ENCODE measurements at regions not wholly inside any gene's neighbourhood (a gene's known extent, or its start where the extent isn't known, plus 50 kb on each side); places are given as distances from the start of the nearest gene placed in this dataset.

GRCh38 chr4:129167640-129168260 is 71.8 kb downstream of the C4orf33 start:
- DNase-seq (ENCODE audit: low read depth in 2 of 2) = no peak

GRCh38 chr4:129172181-129172580 is 76.2 kb downstream of the C4orf33 start:
- DNase-seq (ENCODE audit: low read depth in 2 of 2) = no peak

GRCh38 chr4:129176864-129177263 is 80.9 kb downstream of the C4orf33 start:
- DNase-seq (ENCODE audit: low read depth in 2 of 2) = no peak

- DNase-seq (ENCODE audit: low read depth in 2 of 2) = no peak
These were observed 83.3 kb downstream of the C4orf33 start for GRCh38 chr4:129179276-129179675.

- DNase-seq (ENCODE audit: low read depth in 2 of 2) = no peak
These were observed 93.7 kb downstream of the C4orf33 start for GRCh38 chr4:129189630-129190029.

- no peak for DNase-seq (ENCODE audit: low read depth in 2 of 2)
These were observed 97.6 kb downstream of the C4orf33 start for GRCh38 chr4:129193357-129194100.

- DNase-seq (ENCODE audit: low read depth in 2 of 2) = no peak
These were observed 112.5 kb downstream of the C4orf33 start for GRCh38 chr4:129208481-129208880.

- no peak for DNase-seq (ENCODE audit: low read depth in 2 of 2)
These were observed 117.7 kb downstream of the C4orf33 start for GRCh38 chr4:129213692-129214091.

- DNase-seq (ENCODE audit: low read depth in 2 of 2) = no peak
These were observed 122.4 kb downstream of the C4orf33 start for GRCh38 chr4:129218360-129218759.

- DNase-seq (ENCODE audit: low read depth in 2 of 2) = no peak
These were observed 122.9 kb downstream of the C4orf33 start for GRCh38 chr4:129218897-129219296.

- DNase-seq (ENCODE audit: low read depth in 2 of 2) = no peak
These were observed 124.3 kb downstream of the C4orf33 start for GRCh38 chr4:129220254-129220653.

GRCh38 chr4:129223945-129224344 is 128.0 kb downstream of the C4orf33 start:
- no peak for DNase-seq (ENCODE audit: low read depth in 2 of 2)

GRCh38 chr4:129230846-129231245 is 134.9 kb downstream of the C4orf33 start:
- no peak for DNase-seq (ENCODE audit: low read depth in 2 of 2)

GRCh38 chr4:129231945-129232588 is 136.1 kb downstream of the C4orf33 start:
- no peak for DNase-seq (ENCODE audit: low read depth in 2 of 2)

- DNase-seq (ENCODE audit: low read depth in 2 of 2) = no peak
These were observed 136.8 kb downstream of the C4orf33 start for GRCh38 chr4:129232589-129233337.

GRCh38 chr4:129233691-129234090 is 137.7 kb downstream of the C4orf33 start:
- no peak for DNase-seq (ENCODE audit: low read depth in 2 of 2)

GRCh38 chr4:129236351-129236750 is 140.4 kb downstream of the C4orf33 start:
- no peak for DNase-seq (ENCODE audit: low read depth in 2 of 2)

- no peak for DNase-seq (ENCODE audit: low read depth in 2 of 2)
These were observed 143.1 kb downstream of the C4orf33 start for GRCh38 chr4:129239088-129239487.

GRCh38 chr4:129240816-129241215 is 144.9 kb downstream of the C4orf33 start:
- no peak for DNase-seq (ENCODE audit: low read depth in 2 of 2)

- no peak for DNase-seq (ENCODE audit: low read depth in 2 of 2)
These were observed 150.2 kb downstream of the C4orf33 start for GRCh38 chr4:129246145-129246544.

- DNase-seq (ENCODE audit: low read depth in 2 of 2) = no peak
These were observed 151.0 kb downstream of the C4orf33 start for GRCh38 chr4:129246910-129247461.

GRCh38 chr4:129248621-129249020 is 152.7 kb downstream of the C4orf33 start:
- DNase-seq (ENCODE audit: low read depth in 2 of 2) = no peak
